ENCODE measurements at regions not wholly inside any gene's neighbourhood (a gene's known extent, or its start where the extent isn't known, plus 50 kb on each side); places are given as distances from the start of the nearest gene placed in this dataset.

DNA sequence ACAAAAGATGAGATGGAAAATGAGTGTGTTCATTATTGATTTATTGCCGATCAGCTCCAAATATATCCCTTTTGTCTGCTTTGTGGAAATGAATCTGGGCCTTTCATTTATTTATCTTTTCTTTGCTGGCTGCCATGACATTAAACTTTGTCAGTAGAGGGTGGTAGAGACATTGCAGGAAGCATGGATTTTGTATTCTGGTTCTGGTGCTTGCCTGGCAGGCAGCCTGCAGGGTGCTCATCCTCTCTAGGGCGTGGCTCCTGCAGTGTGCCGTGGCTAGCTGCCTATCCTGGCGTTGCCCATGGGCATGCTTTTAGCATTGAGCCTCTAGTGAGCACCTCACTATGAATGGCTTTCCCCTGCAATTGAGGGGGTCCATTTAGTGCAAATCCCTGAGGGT, 593.1 kb downstream of the RNF144A start:
- TF ChIP-seq, protein P1, sequence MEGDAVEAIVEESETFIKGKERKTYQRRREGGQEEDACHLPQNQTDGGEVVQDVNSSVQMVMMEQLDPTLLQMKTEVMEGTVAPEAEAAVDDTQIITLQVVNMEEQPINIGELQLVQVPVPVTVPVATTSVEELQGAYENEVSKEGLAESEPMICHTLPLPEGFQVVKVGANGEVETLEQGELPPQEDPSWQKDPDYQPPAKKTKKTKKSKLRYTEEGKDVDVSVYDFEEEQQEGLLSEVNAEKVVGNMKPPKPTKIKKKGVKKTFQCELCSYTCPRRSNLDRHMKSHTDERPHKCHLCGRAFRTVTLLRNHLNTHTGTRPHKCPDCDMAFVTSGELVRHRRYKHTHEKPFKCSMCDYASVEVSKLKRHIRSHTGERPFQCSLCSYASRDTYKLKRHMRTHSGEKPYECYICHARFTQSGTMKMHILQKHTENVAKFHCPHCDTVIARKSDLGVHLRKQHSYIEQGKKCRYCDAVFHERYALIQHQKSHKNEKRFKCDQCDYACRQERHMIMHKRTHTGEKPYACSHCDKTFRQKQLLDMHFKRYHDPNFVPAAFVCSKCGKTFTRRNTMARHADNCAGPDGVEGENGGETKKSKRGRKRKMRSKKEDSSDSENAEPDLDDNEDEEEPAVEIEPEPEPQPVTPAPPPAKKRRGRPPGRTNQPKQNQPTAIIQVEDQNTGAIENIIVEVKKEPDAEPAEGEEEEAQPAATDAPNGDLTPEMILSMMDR (IDR thresholded peaks at IDR 0.05) = no peak
- TF ChIP-seq POLR2A (IDR thresholded peaks at IDR 0.05) = no peak
